GM18505 (cell line): ENCODE measurements at regions not wholly inside any gene's neighbourhood (a gene's known extent, or its start where the extent isn't known, plus 50 kb on each side); places are given as distances from the start of the nearest gene placed in this dataset.

Source experiments
- ATAC-seq: cut with Tn5 transposase; IDR thresholded peaks from one replicate; pipeline ENCODE4 v1.9.1; 2021; ENCODE audit not compliant: unreplicated experiment
- POLR2A ChIP-seq: IDR thresholded peaks from 4 replicates; pipeline ENCODE4 v1.6.1; 2011; ENCODE audit warnings: borderline replicate concordance; ENCODE audit not compliant: insufficient read depth, insufficient read length; ENCODE audit errors: extremely low read depth

DNA sequence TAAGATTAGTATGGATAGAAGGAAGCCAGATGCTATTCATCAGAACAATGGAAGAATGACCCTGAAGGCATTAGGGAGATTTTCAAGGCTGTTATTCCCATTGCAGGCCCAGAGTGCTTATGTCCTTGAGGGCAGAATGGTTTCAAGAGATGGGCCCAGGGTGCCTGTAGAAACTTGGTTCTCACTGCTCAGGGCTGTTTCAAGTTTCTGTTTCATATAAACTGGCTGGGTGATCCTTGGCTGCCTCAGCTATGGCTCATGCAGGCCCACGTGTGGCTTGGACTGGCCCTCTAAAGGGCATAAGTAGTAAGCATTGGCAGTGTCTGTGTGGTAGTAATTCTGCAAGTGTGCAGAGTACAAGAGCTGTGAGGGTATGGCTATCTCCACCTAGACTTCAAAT, 540.9 kb upstream of the MAN1A1 start:
- no peak for ATAC-seq
- TF ChIP-seq POLR2A, result no peak

DNA sequence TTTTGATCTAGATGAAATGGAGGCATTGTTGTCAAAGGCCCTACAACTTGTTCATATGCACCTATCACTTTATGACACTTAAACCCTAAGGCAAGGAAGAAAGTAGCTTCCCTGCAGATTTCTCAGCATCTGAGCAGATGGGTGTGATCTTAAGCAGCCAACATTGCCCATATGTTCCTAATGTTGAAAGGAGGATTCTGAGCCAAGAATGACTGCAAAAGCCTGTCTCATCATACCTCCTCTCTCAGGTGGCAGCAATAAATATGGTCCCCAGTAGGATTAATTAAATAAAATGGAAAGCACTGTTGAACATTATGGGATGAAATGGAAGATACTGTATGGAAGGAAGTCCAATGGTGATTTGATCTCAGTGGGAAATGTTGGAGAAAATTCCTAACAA, 538.1 kb upstream of the MAN1A1 start:
- ATAC-seq, result no peak
- no peak for TF ChIP-seq POLR2A

DNA sequence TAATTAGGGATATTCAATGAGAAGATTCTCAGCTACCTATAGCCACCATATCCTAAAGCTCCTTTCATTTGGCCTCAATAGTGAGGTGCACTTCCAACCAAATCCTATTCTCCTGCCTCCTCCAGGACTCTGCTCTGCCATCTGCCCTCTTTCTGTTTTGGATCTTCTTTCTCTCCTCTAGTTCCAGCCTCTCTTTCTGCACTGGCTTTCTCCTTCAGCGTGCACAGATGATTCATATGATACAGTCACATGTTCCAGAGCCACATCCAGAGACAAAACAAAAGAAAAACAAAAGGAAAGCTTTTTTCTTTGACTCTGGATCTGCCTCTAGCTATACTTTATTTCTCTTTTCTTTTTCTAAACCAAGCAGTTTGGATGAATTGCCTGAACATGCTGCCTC, 531.9 kb upstream of the MAN1A1 start:
- no peak for TF ChIP-seq POLR2A
- no peak for ATAC-seq

DNA sequence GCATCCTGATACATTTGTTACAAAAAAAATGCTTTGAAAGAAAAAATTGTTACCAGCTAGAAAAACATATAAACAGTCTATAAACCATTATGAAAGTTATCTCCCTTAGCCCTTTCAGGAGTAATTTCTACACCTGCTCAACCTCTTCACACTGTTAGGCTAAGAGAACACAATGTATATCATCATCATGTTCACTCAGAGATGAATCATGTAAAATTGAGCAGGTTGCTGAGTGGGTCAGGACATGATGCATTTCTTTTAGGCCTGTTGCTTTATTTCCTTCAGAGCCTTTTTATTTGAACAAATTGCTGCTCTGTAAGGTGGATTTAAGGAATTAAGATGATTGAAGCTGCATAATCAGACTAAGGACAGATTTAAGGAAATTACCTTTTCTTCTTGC, 531.3 kb upstream of the MAN1A1 start:
- no peak for ATAC-seq
- TF ChIP-seq POLR2A, result no peak

DNA sequence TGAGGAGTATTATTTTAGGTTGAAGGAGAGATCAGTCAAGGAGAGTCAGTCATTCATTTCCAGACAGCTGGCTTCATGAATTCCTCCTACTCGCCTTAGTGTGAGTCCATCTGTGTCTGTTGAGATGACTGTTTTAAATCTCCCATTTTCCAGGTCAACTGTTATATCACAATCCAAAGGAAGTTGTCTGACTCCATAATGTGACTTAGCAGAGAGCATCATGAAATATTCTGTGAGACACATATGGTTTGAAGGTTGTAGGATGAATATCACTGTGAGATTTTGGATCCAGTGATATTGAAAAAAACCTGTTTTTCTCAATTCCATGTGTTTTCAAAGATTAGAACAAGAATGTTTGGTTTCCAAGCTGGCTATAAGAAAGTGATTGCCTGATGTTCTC, 530.2 kb upstream of the MAN1A1 start:
- ATAC-seq, result no peak
- TF ChIP-seq POLR2A, result no peak

DNA sequence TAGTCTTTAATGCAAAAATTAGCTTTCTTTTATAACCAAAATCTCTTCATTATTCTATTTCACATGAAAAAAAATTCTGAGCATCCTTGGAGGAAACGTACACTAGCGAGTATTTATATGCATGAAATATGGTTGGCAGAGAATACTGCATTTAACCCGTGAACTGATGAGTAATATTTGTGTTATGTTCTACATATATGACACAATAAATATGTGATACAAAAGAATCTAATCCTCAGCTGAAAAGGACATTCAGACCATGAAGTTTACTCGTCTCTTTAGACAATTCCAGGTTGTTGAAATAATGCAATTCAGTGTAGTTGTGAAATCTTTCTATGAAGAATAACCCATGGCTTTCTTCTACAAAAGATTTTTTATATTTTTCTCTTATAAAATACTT, 524.8 kb upstream of the MAN1A1 start:
- TF ChIP-seq POLR2A, result no peak
- no peak for ATAC-seq

DNA sequence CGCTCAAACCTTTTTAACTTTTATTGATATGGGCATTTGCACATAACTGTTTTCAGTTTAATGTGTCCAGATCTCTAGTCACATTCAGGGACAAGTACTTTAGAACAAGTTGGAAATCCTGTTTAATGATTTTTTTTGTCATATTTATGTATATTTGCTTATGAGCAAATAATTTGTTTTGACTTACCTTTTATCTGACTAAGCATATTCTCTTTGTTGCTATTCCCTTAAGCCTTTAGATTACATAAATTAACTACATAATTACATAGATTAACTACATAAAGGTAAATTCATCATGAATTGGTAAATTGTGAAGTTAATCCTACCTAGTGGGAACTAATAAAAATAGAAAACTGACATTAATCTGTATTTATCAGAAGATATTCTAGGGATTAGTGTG, 523.5 kb upstream of the MAN1A1 start:
- ATAC-seq, result no peak

DNA sequence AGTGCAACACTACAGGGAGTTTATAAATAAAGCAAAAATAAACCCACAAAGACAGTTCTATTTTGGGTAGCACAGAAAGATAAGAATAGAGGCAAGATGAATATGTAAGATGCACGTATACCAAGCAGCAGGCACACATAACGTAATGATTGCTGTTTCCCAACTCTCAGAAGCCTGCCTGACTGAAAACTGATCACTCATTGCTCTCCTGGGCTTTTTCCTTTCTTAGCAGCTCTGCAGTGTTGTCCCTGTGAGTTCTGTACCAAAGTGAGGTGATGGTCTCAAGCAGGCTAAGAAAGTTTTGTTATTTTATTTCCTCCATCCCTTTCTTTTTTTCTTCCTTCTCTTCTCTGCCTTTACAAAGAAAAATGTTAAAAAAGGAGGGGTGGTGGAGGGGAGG, 522.0 kb upstream of the MAN1A1 start:
- no peak for TF ChIP-seq POLR2A
- ATAC-seq, result no peak

More for the DNA sequence above, 523.5 kb upstream of the MAN1A1 start:
- no peak for TF ChIP-seq POLR2A

DNA sequence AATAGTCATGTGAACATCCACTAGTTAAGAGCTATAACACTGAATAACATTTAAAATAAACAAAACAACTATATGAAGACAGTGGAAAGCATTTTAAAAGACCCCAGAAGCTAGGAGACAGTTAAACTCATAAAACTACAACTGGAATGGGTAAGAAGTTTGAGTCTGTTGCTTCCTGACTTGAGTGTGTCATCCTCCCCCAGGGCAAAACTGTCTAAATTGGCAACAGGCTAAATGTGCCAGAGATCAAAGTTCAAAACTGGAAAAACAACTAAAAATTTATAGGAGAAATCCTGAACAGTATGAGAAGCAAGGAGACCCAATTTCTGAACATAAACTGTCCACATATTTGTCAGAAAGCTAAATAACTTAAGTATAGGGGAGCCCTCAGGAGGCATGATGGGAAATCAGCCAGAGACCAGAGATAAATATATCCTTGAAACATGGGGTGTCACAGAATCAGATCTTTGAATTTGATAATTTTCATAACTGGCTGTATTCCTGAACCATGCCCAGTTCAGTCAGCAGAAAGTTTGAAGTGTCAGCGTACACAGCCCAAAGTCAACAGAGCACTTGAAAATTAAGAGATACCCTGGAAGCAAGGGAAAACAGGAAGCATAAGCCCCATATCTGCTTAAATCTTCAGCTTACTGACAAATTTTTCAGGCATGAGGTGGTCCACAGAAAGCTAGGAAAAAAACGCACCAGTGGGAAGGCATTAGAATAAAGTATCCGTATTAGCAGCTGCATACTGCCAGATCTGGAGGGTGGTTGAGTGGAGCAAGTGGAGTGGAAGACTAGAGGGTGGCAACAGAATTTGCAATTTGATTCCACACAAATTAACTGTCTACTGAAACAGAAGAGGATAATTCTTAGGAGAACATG, 516.1 kb upstream of the MAN1A1 start:
- ATAC-seq, result no peak
- TF ChIP-seq POLR2A, result no peak

DNA sequence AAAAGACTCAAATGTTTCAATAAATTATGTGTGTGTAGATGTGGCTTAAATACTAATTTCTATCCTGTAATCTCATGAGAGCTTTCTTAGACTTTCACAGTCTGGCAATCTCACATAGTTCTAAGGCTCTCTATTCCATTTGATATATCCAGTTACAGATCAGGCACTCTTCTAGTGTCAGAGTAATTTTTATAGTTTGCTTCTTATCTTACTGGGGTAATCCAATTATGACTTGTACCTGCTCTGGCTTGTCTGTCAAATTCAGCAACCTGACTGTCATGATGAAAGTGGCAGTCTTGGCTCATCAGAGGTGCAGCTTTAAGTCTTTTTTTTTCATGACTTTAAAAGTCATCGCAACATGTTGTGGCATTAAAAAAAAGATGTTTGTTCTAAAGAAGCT, 513.2 kb upstream of the MAN1A1 start:
- no peak for TF ChIP-seq POLR2A
- ATAC-seq, result no peak

DNA sequence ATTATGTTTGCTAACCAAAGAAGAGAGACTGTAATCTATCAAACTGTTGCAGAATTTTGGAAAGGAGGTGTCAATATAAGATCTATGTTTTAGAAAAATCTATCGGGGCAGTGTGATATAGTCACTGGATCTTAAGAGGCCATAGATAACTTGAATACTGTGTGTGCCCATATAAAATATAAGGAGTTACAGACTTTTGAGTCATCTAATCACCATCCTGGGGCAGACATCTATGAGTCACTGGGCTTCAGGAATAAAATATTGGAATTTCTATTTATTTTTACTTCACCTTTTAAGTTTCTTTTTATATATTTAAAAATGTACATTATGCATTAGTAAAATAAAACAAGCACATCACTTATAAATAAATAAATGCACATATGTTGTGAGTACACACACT, 509.3 kb upstream of the MAN1A1 start:
- TF ChIP-seq POLR2A, result no peak
- no peak for ATAC-seq

DNA sequence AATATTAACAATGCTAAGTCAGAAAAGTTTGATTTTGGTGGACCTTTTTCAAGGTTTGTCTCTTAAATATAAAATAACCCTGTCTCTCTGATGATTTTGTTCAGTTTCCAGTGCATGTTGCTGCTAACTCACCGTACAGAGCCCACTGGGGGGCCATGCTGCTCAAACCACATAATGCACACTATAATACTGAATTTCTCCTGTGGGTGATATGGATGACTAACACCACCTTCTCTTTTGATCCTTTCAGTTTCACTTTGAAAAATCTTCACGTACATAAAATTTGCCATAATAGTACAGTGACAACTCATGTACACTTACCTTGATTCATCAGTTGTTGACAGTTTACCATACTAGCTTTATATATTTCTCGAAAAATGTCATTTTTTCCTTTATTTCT, 506.6 kb upstream of the MAN1A1 start:
- ATAC-seq, result peak; percentile 90

DNA sequence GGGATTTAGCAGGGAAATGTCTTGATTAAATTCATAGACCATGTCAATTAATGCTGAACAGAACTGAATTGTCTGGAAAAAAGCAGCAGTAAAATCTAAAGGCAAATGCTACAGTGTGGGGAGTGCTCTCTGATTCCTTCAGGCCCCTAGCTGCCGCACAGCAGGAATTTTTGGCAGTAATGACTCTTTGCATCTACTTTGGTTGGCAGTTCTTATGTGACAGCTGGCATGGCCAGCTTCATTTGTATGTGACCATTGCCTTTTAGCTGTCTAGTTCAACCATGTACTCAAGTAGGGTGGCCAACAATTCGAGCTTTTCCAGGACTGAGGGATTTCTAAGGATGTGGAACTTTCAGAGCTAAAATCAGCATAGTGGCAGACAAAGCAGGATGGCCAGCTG, 499.1 kb upstream of the MAN1A1 start:
- TF ChIP-seq POLR2A, result no peak

More for the DNA sequence above, 506.6 kb upstream of the MAN1A1 start:
- no peak for TF ChIP-seq POLR2A

DNA sequence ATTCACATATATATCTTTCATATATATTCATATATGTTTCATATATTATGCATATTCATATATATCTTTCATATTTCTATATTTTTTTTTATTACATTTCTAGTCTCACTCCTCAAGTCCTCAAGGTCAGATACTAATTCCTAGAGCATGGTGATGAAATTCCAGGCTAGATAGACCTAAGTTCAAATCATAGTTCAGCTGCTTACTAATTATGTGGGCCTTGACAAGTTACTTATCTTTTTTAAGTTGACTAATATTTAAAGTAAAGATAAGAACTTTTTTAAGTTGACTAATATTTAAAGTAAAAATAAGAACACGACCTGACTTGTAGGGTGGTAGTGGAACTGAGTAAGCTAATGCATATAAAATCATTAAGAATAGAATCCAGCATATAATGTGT, 495.6 kb upstream of the MAN1A1 start:
- no peak for TF ChIP-seq POLR2A
- no peak for ATAC-seq

More for the DNA sequence above, 499.1 kb upstream of the MAN1A1 start:
- no peak for ATAC-seq
